ENCODE measurements at regions not wholly inside any gene's neighbourhood (a gene's known extent, or its start where the extent isn't known, plus 50 kb on each side); places are given as distances from the start of the nearest gene placed in this dataset.

DNA sequence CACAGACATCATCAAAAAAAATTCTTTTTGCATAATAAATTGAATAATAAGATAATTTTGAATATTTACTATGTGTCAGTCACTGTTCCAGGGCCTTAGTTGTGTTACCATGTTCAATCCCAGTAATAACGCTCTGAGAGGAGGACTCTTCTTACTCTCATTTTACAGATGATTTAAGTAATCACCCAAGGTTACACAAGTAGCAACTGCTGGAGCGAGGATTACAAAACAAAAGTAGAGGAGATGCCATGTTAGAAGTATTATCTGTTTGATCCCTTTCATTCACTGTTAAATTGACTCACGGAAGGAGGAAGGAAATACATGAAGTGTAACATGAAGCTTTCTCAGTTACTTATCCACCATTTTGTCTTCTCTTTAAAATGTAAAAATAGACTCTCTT is 412.8 kb downstream of the NFIB start:
- Mint-ChIP-seq H3K36me3 (no peaks in the 10 kb centered on the region), H3K9me3 (peaks cover 1 to 16% (median 4%) of the 10 kb centered on the region in 7 donors), H3K4me1 (no peaks in the 10 kb centered on the region), H3K27me3 (no peaks in the 10 kb centered on the region), H3K27ac (no peak overlapping the region), H3K4me3 (no peak overlapping the region)
- no peak overlapping the region for H3K4me3 ChIP-seq (ENCODE audit: low read depth, low read length)
- no peak for DNase-seq
- H3K4me1 ChIP-seq (ENCODE audit: control insufficient read depth, insufficient read depth, low read length, poor library complexity, severe bottlenecking): no peaks in the 10 kb centered on the region
- no peak for ATAC-seq (ENCODE audit: low read depth in 2 of 2)
- H3K27me3 ChIP-seq (ENCODE audit: control insufficient read depth, insufficient read depth, low read length): no peaks in the 10 kb centered on the region
- no peaks in the 10 kb centered on the region for H3K9me3 ChIP-seq (ENCODE audit: control insufficient read depth in 2 of 2, low read length in 2 of 2)
- H3K36me3 ChIP-seq (ENCODE audit: control insufficient read depth, insufficient read depth, low read length): no peaks in the 10 kb centered on the region
- no peak overlapping the region for H3K27ac ChIP-seq (ENCODE audit: insufficient read depth, low read length, poor library complexity, severe bottlenecking)

DNA sequence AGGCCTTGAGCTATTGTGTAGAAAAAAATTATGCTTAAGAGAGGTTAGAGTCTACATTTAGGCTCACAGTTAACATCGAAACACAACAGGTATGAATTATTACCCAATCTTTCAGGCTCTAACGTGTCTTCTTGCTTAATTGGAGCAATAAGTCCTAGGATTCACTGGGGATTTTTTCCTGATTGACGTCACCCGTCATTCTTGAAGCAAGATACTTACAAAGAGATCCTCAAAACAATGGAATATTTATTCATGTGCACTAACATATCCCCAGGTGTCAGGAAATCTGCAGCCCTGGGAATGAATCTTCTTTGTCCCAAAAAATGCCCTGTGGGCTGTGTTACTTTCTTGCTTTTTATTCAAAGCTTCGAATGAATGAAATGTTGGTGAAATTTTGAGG is 413.5 kb downstream of the NFIB start:
- no peaks in the 10 kb centered on the region for H3K27me3 ChIP-seq (ENCODE audit: control insufficient read depth, insufficient read depth, low read length)
- no peak overlapping the region for H3K4me3 Mint-ChIP-seq
- ATAC-seq (ENCODE audit: low read depth in 2 of 2) (no peak), DNase-seq (no peak)
- H3K9me3 ChIP-seq (ENCODE audit: control insufficient read depth in 2 of 2, low read length in 2 of 2): no peaks in the 10 kb centered on the region
- no peaks in the 10 kb centered on the region for H3K4me1 Mint-ChIP-seq
- peaks cover 1 to 13% (median 4%) of the 10 kb centered on the region in 7 donors for H3K9me3 Mint-ChIP-seq
- no peak overlapping the region for H3K27ac Mint-ChIP-seq
- no peaks in the 10 kb centered on the region for H3K27me3 Mint-ChIP-seq
- H3K36me3 Mint-ChIP-seq: no peaks in the 10 kb centered on the region
- no peaks in the 10 kb centered on the region for H3K36me3 ChIP-seq (ENCODE audit: control insufficient read depth, insufficient read depth, low read length)
- H3K4me1 ChIP-seq (ENCODE audit: control insufficient read depth, insufficient read depth, low read length, poor library complexity, severe bottlenecking): no peaks in the 10 kb centered on the region
- H3K27ac ChIP-seq (ENCODE audit: insufficient read depth, low read length, poor library complexity, severe bottlenecking): no peak overlapping the region
- H3K4me3 ChIP-seq (ENCODE audit: low read depth, low read length): no peak overlapping the region

GRCh38 chr9:13899924-13900323 is 414.0 kb downstream of the NFIB start:
- H3K4me3 Mint-ChIP-seq: no peak overlapping the region
- H3K27ac ChIP-seq (ENCODE audit: insufficient read depth, low read length, poor library complexity, severe bottlenecking): no peak overlapping the region
- H3K4me1 Mint-ChIP-seq: no peaks in the 10 kb centered on the region
- H3K9me3 ChIP-seq (ENCODE audit: control insufficient read depth in 2 of 2, low read length in 2 of 2): no peaks in the 10 kb centered on the region
- H3K27me3 Mint-ChIP-seq: no peaks in the 10 kb centered on the region
- no peaks in the 10 kb centered on the region for H3K4me1 ChIP-seq (ENCODE audit: control insufficient read depth, insufficient read depth, low read length, poor library complexity, severe bottlenecking)
- no peaks in the 10 kb centered on the region for H3K36me3 ChIP-seq (ENCODE audit: control insufficient read depth, insufficient read depth, low read length)
- peaks cover 2 to 12% (median 3%) of the 10 kb centered on the region in 7 donors for H3K9me3 Mint-ChIP-seq
- DNase-seq (no peak), ATAC-seq (ENCODE audit: low read depth in 2 of 2) (no peak)
- no peaks in the 10 kb centered on the region for H3K36me3 Mint-ChIP-seq
- no peak overlapping the region for H3K4me3 ChIP-seq (ENCODE audit: low read depth, low read length)
- H3K27me3 ChIP-seq (ENCODE audit: control insufficient read depth, insufficient read depth, low read length): no peaks in the 10 kb centered on the region
- H3K27ac Mint-ChIP-seq: no peak overlapping the region

DNA sequence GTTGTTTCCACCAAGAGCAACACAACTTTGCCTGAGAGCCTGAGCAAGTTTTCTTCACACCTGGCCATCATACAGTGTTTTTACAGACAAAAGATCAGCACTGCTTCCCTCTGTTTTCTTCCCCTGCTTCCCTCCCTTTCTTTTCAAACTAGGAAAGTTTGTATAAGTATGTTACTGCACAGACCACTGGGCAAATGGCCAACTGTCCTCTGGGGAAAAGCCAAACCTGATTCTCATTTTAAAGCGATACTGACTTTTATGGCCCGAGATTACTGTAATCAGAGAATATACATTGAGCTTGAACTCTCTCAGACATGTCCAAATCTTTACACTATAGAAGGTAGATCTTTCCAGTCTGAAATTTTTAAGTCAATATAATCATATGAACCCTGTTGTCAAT is 415.0 kb downstream of the NFIB start:
- DNase-seq (no peak), ATAC-seq (ENCODE audit: low read depth in 2 of 2) (no peak)
- Mint-ChIP-seq H3K27ac (no peak overlapping the region), H3K36me3 (no peaks in the 10 kb centered on the region), H3K4me1 (no peaks in the 10 kb centered on the region), H3K9me3 (peaks cover 3 to 12% (median 3%) of the 10 kb centered on the region in 7 donors), H3K4me3 (no peak overlapping the region), H3K27me3 (no peaks in the 10 kb centered on the region)
- H3K36me3 ChIP-seq (ENCODE audit: control insufficient read depth, insufficient read depth, low read length): no peaks in the 10 kb centered on the region
- H3K4me3 ChIP-seq (ENCODE audit: low read depth, low read length): no peak overlapping the region
- no peak overlapping the region for H3K27ac ChIP-seq (ENCODE audit: insufficient read depth, low read length, poor library complexity, severe bottlenecking)
- H3K9me3 ChIP-seq (ENCODE audit: control insufficient read depth in 2 of 2, low read length in 2 of 2): no peaks in the 10 kb centered on the region
- no peaks in the 10 kb centered on the region for H3K27me3 ChIP-seq (ENCODE audit: control insufficient read depth, insufficient read depth, low read length)
- no peaks in the 10 kb centered on the region for H3K4me1 ChIP-seq (ENCODE audit: control insufficient read depth, insufficient read depth, low read length, poor library complexity, severe bottlenecking)

- no peak overlapping the region for H3K27ac ChIP-seq (ENCODE audit: insufficient read depth, low read length, poor library complexity, severe bottlenecking)
- DNase-seq: no peak
- no peak overlapping the region for H3K4me3 ChIP-seq (ENCODE audit: low read depth, low read length)
- H3K27me3 ChIP-seq (ENCODE audit: control insufficient read depth, insufficient read depth, low read length): no peaks in the 10 kb centered on the region
- Mint-ChIP-seq H3K36me3 (no peaks in the 10 kb centered on the region), H3K27me3 (no peaks in the 10 kb centered on the region), H3K4me1 (no peaks in the 10 kb centered on the region), H3K4me3 (no peak overlapping the region), H3K27ac (no peak overlapping the region), H3K9me3 (peaks cover 0 to 12% (median 4%) of the 10 kb centered on the region in 7 donors)
- no peaks in the 10 kb centered on the region for H3K4me1 ChIP-seq (ENCODE audit: control insufficient read depth, insufficient read depth, low read length, poor library complexity, severe bottlenecking)
- ATAC-seq (ENCODE audit: low read depth in 2 of 2): no peak
- no peaks in the 10 kb centered on the region for H3K36me3 ChIP-seq (ENCODE audit: control insufficient read depth, insufficient read depth, low read length)
- no peaks in the 10 kb centered on the region for H3K9me3 ChIP-seq (ENCODE audit: control insufficient read depth in 2 of 2, low read length in 2 of 2)
Measured at GRCh38 chr9:13896922-13897835, 416.8 kb downstream of the NFIB start.

DNA sequence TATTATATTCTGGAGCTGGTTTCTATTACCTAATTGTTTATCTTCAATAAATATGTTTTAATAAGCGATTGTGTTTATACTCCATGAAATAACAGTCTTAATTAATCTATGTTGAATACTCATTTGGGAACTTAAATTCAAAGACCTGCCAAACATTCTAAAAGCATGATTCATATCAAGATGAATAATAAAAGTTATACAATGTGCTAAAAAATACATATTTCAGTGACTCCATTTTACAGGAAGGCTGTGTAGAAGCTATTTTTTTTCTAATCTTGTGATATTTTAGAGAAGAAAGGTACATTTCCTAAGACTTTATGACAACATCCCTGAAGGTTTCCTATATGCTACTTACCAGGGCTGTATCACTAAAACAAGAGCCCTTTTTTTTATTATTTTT is 417.9 kb downstream of the NFIB start:
- no peak for ATAC-seq (ENCODE audit: low read depth in 2 of 2)
- H3K36me3 ChIP-seq (ENCODE audit: control insufficient read depth, insufficient read depth, low read length): no peaks in the 10 kb centered on the region
- no peaks in the 10 kb centered on the region for H3K27me3 ChIP-seq (ENCODE audit: control insufficient read depth, insufficient read depth, low read length)
- H3K4me1 ChIP-seq (ENCODE audit: control insufficient read depth, insufficient read depth, low read length, poor library complexity, severe bottlenecking): no peaks in the 10 kb centered on the region
- H3K4me3 Mint-ChIP-seq: no peak overlapping the region
- DNase-seq: no peak
- peaks cover 0 to 7% (median 3%) of the 10 kb centered on the region in 7 donors for H3K9me3 Mint-ChIP-seq
- H3K27me3 Mint-ChIP-seq: no peaks in the 10 kb centered on the region
- no peak overlapping the region for H3K27ac Mint-ChIP-seq
- no peak overlapping the region for H3K4me3 ChIP-seq (ENCODE audit: low read depth, low read length)
- no peaks in the 10 kb centered on the region for H3K4me1 Mint-ChIP-seq
- no peaks in the 10 kb centered on the region for H3K9me3 ChIP-seq (ENCODE audit: control insufficient read depth in 2 of 2, low read length in 2 of 2)
- no peak overlapping the region for H3K27ac ChIP-seq (ENCODE audit: insufficient read depth, low read length, poor library complexity, severe bottlenecking)
- H3K36me3 Mint-ChIP-seq: no peaks in the 10 kb centered on the region

DNA sequence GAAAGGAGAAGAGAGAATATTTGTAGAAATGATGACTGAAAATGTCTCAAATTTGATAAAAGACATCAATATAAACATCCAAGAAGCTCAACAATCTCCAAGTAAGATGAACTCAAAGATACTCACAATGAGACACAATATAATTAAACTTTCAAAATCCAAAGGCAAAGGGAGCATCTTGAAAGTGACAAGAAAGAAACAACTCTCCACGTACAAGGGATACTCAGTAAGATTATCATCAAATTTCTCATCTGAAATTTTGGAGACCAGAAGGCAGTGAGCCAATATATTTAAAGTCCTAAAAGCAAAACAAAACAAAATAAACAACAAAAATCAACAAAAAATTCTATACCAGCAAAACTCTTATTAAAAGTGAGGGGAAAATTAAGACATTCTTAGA is 428.7 kb downstream of the NFIB start:
- H3K27me3 ChIP-seq (ENCODE audit: control insufficient read depth, insufficient read depth, low read length): no peaks in the 10 kb centered on the region
- H3K4me3 ChIP-seq (ENCODE audit: low read depth, low read length): no peak overlapping the region
- Mint-ChIP-seq H3K27me3 (no peaks in the 10 kb centered on the region), H3K36me3 (no peaks in the 10 kb centered on the region), H3K27ac (no peak overlapping the region), H3K4me3 (no peak overlapping the region), H3K9me3 (peaks cover 0 to 33% (median 12%) of the 10 kb centered on the region in 7 donors), H3K4me1 (no peaks in the 10 kb centered on the region)
- H3K4me1 ChIP-seq (ENCODE audit: control insufficient read depth, insufficient read depth, low read length, poor library complexity, severe bottlenecking): no peaks in the 10 kb centered on the region
- H3K9me3 ChIP-seq (ENCODE audit: control insufficient read depth in 2 of 2, low read length in 2 of 2): peaks cover 0 to 2% of the 10 kb centered on the region in 2 experiments
- ATAC-seq (ENCODE audit: low read depth in 2 of 2): no peak
- DNase-seq: no peak
- no peak overlapping the region for H3K27ac ChIP-seq (ENCODE audit: insufficient read depth, low read length, poor library complexity, severe bottlenecking)
- H3K36me3 ChIP-seq (ENCODE audit: control insufficient read depth, insufficient read depth, low read length): no peaks in the 10 kb centered on the region

DNA sequence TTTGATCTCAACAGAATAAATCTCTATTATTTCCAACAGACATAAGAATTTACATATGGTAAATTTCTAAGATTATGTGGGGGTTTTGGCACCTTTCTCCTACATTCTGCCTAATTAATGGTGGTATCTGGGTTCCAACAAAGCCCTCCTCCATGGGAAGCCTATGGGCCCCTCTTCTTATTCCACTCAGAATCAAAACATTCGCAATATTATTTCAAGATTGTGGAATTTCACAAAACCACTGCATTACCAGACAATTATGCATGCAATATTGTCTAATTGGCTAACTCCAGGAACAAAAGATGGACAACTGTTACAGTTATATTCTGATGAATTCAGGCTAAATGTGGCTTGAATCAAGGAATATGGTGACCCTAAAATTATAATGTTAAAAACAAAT is 434.0 kb downstream of the NFIB start:
- Mint-ChIP-seq H3K27me3 (no peaks in the 10 kb centered on the region), H3K4me1 (no peaks in the 10 kb centered on the region), H3K4me3 (no peak overlapping the region), H3K36me3 (no peaks in the 10 kb centered on the region), H3K9me3 (peaks cover 5 to 25% (median 12%) of the 10 kb centered on the region in 7 donors), H3K27ac (no peak overlapping the region)
- Histone ChIP-seq H3K4me3 (ENCODE audit: low read depth, low read length) (no peak overlapping the region), H3K9me3 (ENCODE audit: control insufficient read depth in 2 of 2, low read length in 2 of 2) (peaks cover 2 to 4% of the 10 kb centered on the region in 2 experiments), H3K27ac (ENCODE audit: insufficient read depth, low read length, poor library complexity, severe bottlenecking) (no peak overlapping the region), H3K36me3 (ENCODE audit: control insufficient read depth, insufficient read depth, low read length) (no peaks in the 10 kb centered on the region), H3K27me3 (ENCODE audit: control insufficient read depth, insufficient read depth, low read length) (no peaks in the 10 kb centered on the region), H3K4me1 (ENCODE audit: control insufficient read depth, insufficient read depth, low read length, poor library complexity, severe bottlenecking) (no peaks in the 10 kb centered on the region)
- no peak for ATAC-seq (ENCODE audit: low read depth in 2 of 2)
- DNase-seq: no peak

Measured in CD4-positive, CD25-positive, alpha-beta regulatory T cell (primary cell).